ENCODE measurements at regions not wholly inside any gene's neighbourhood (a gene's known extent, or its start where the extent isn't known, plus 50 kb on each side); places are given as distances from the start of the nearest gene placed in this dataset.

- Mint-ChIP-seq H3K36me3 (ENCODE audit: low read depth) (no peaks in the 10 kb centered on the region), H3K4me1 (ENCODE audit: low read depth) (no peaks in the 10 kb centered on the region), H3K27ac (no peak overlapping the region), H3K9me3 (peaks cover 2% of the 10 kb centered on the region), H3K27me3 (no peaks in the 10 kb centered on the region), H3K4me3 (no peak overlapping the region)
- no peak for TF ChIP-seq CTCF (IDR thresholded peaks at IDR 0.05)
- no peak for DNase-seq
- ChIA-PET POLR2A (no interaction called here), CTCF (no interaction called here)
- no peak for ATAC-seq
- intact Hi-C loops (cut with micrococcal nuclease), result no loop called here
Measured at GRCh38 chr12:24649209-24649608, 299.7 kb downstream of the BCAT1 start.

GRCh38 chr12:24645254-24645653 lies 303.6 kb downstream of the BCAT1 start:
- intact Hi-C loops (cut with micrococcal nuclease), result no loop called here
- ATAC-seq (no peak), DNase-seq (no peak)
- no peak for TF ChIP-seq CTCF (IDR thresholded peaks at IDR 0.05)
- Mint-ChIP-seq H3K27ac (no peak overlapping the region), H3K36me3 (ENCODE audit: low read depth) (no peaks in the 10 kb centered on the region), H3K4me3 (no peak overlapping the region), H3K27me3 (no peaks in the 10 kb centered on the region), H3K9me3 (no peaks in the 10 kb centered on the region), H3K4me1 (ENCODE audit: low read depth) (no peaks in the 10 kb centered on the region)
- ChIA-PET POLR2A (no interaction called here), CTCF (no interaction called here)

- POLR2A ChIA-PET, result no interaction called here
- Mint-ChIP-seq H3K4me3 (no peak overlapping the region), H3K4me1 (ENCODE audit: low read depth) (no peaks in the 10 kb centered on the region), H3K36me3 (ENCODE audit: low read depth) (no peaks in the 10 kb centered on the region), H3K27me3 (no peaks in the 10 kb centered on the region), H3K27ac (no peak overlapping the region), H3K9me3 (no peaks in the 10 kb centered on the region)
- CTCF ChIA-PET, result no interaction called here
- ATAC-seq (no peak), DNase-seq (no peak)
- intact Hi-C loops (cut with micrococcal nuclease), result no loop called here
- no peak for TF ChIP-seq CTCF (IDR thresholded peaks at IDR 0.05)
Measured at GRCh38 chr12:24643120-24644119, 305.5 kb downstream of the BCAT1 start.

- no peak overlapping the region for H3K27ac Mint-ChIP-seq
- no peaks in the 10 kb centered on the region for H3K27me3 Mint-ChIP-seq
- no peaks in the 10 kb centered on the region for H3K9me3 Mint-ChIP-seq
- H3K4me3 Mint-ChIP-seq, result no peak overlapping the region
- ChIA-PET CTCF (no interaction called here), POLR2A (no interaction called here)
- ATAC-seq (no peak), DNase-seq (no peak)
- no peaks in the 10 kb centered on the region for H3K36me3 Mint-ChIP-seq (ENCODE audit: low read depth)
- no peaks in the 10 kb centered on the region for H3K4me1 Mint-ChIP-seq (ENCODE audit: low read depth)
- no peak for TF ChIP-seq CTCF (IDR thresholded peaks at IDR 0.05)
- intact Hi-C loops (cut with micrococcal nuclease), result no loop called here
Measured at GRCh38 chr12:24639641-24640040, 309.3 kb downstream of the BCAT1 start.

- Mint-ChIP-seq H3K27ac (no peak overlapping the region), H3K4me3 (no peak overlapping the region), H3K36me3 (ENCODE audit: low read depth) (no peaks in the 10 kb centered on the region), H3K9me3 (no peaks in the 10 kb centered on the region), H3K4me1 (ENCODE audit: low read depth) (no peaks in the 10 kb centered on the region), H3K27me3 (peaks cover 2% of the 10 kb centered on the region)
- POLR2A ChIA-PET, result no interaction called here
- CTCF ChIA-PET, result no interaction called here
- intact Hi-C loops (cut with micrococcal nuclease), result no loop called here
- ATAC-seq, result no peak
- no peak for TF ChIP-seq CTCF (IDR thresholded peaks at IDR 0.05)
- DNase-seq, result no peak
Measured at GRCh38 chr12:24632466-24632865, 316.4 kb downstream of the BCAT1 start.
